HepG2 (cell line): ENCODE measurements at regions not wholly inside any gene's neighbourhood (a gene's known extent, or its start where the extent isn't known, plus 50 kb on each side); places are given as distances from the start of the nearest gene placed in this dataset.

Experiments
- IKZF5 ChIP-seq: IDR thresholded peaks from 2 replicates; pipeline ENCODE4 v1.6.1; 2018; ENCODE audit warnings: missing genetic modification reagents, mild to moderate bottlenecking, missing compliant biosample characterization
- IRF9 ChIP-seq: sonication (generic); formaldehyde crosslinking; IDR thresholded peaks from 2 replicates; pipeline ENCODE4 v1.8.0; 2022; ENCODE audit warnings: missing genetic modification reagents, mild to moderate bottlenecking, borderline replicate concordance
- KDM2A ChIP-seq: sonication (generic); formaldehyde crosslinking; IDR thresholded peaks from 2 replicates; pipeline ENCODE4 v1.4.0; 2020; ENCODE audit warnings: low read depth, missing genetic modification reagents, borderline replicate concordance
- TRAFD1 ChIP-seq: sonication (generic); formaldehyde crosslinking; IDR thresholded peaks from 2 replicates; pipeline ENCODE4 v1.5.1; 2020; ENCODE audit warnings: missing genetic modification reagents, mild to moderate bottlenecking, borderline replicate concordance
- ZMAT5 ChIP-seq: sonication (generic); formaldehyde crosslinking; IDR thresholded peaks from 2 replicates; pipeline ENCODE4 v1.5.0; 2020; ENCODE audit warnings: mild to moderate bottlenecking, low read depth, missing genetic modification reagents, borderline replicate concordance
- ZNF281 ChIP-seq: sonication (generic); formaldehyde crosslinking; IDR thresholded peaks from 2 replicates; pipeline ENCODE4 v1.4.0; 2020; ENCODE audit warnings: missing genetic modification reagents, borderline replicate concordance
- ZNF644 ChIP-seq: IDR thresholded peaks from 2 replicates; pipeline ENCODE4 v1.6.1; 2016; ENCODE audit warnings: low read depth

- TF ChIP-seq TRAFD1 (CRISPR knock-in tag) (no peak), ZNF644 (CRISPR knock-in tag) (no peak), IKZF5 (CRISPR knock-in tag) (no peak), ZNF281 (CRISPR knock-in tag) (no peak), IRF9 (no peak), KDM2A (no peak), ZMAT5 (no peak)
These were observed 92.9 kb upstream of the GRID2 start (continued) for GRCh38 chr4:92210906-92211305.
